Keratinocyte (primary cell): ENCODE measurements at regions not wholly inside any gene's neighbourhood (a gene's known extent, or its start where the extent isn't known, plus 50 kb on each side); places are given as distances from the start of the nearest gene placed in this dataset.

ENCODE experiments used
- DNase-seq: peaks from one replicate; pipeline ENCODE4 v3.0.0-alpha.2; 2011; ENCODE audit warnings: low read depth, missing footprints, low spot score
- FAIRE-seq: peaks from 2 replicates; lab custom pipeline; 2011; peaks lifted over from hg19 to GRCh38; lab: Jason Lieb, UNC
- H2AFZ ChIP-seq: 2 replicates; pipeline ENCODE4 v1.6.0; 2012; ENCODE audit warnings: low read length, control low read depth, inconsistent platforms; ENCODE audit not compliant: control insufficient read depth
- H3K27ac ChIP-seq: 2 replicates; pipeline ENCODE4 v1.5.1; 2011; ENCODE audit warnings: low read length; ENCODE audit not compliant: control insufficient read depth, insufficient read depth
- H3K27me3 ChIP-seq: 3 replicates; pipeline ENCODE4 v1.6.0; 2011; ENCODE audit warnings: low read length; ENCODE audit not compliant: control insufficient read depth, insufficient read depth; ENCODE audit errors: extremely low read depth
- H3K36me3 ChIP-seq, 2 experiments: 2 replicates in 1 of 2; 3 replicates in 1 of 2; pipeline ENCODE4 v1.5.1; 2011; ENCODE audit warnings: low read length in 2 of 2, mild to moderate bottlenecking in 1 of 2; ENCODE audit not compliant: control insufficient read depth in 2 of 2, insufficient read depth in 2 of 2; ENCODE audit errors: extremely low read depth in 1 of 2
- H3K4me1 ChIP-seq: 3 replicates; pipeline ENCODE4 v1.5.1; 2011; ENCODE audit warnings: low read length; ENCODE audit not compliant: control insufficient read depth, insufficient read depth; ENCODE audit errors: extremely low read depth
- H3K4me2 ChIP-seq: 3 replicates; pipeline ENCODE4 v1.6.0; 2011; ENCODE audit warnings: low read depth, low read length; ENCODE audit not compliant: control insufficient read depth, insufficient read depth; ENCODE audit errors: extremely low read depth
- H3K4me3 ChIP-seq, 3 experiments: fragments of 200-600 bp in 1 of 3; sonication (generic) in 1 of 3; 2 replicates in 2 of 3; 3 replicates in 1 of 3; pipeline ENCODE4 v1.5.1; 2011 to 2016; ENCODE audit warnings: low read length in 3 of 3, mild to moderate bottlenecking in 3 of 3, control low read depth in 2 of 3, inconsistent platforms in 1 of 3, low read depth in 1 of 3, mixed read lengths in 1 of 3, mixed run types in 1 of 3, moderate library complexity in 1 of 3; ENCODE audit not compliant: control insufficient read depth in 2 of 3, insufficient read depth in 2 of 3; ENCODE audit errors: extremely low read depth in 1 of 3
- H3K79me2 ChIP-seq: 2 replicates; pipeline ENCODE4 v1.6.0; 2012; ENCODE audit warnings: low read length; ENCODE audit not compliant: control insufficient read depth, insufficient read depth
- H3K9ac ChIP-seq: 3 replicates; pipeline ENCODE4 v1.6.0; 2011; ENCODE audit warnings: low read length; ENCODE audit not compliant: control insufficient read depth, insufficient read depth; ENCODE audit errors: extremely low read depth
- H3K9me1 ChIP-seq: 3 replicates; pipeline ENCODE4 v1.6.0; 2011; ENCODE audit warnings: low read length; ENCODE audit not compliant: control insufficient read depth, insufficient read depth; ENCODE audit errors: extremely low read depth
- H3K9me3 ChIP-seq: 2 replicates; pipeline ENCODE4 v1.5.1; 2012; ENCODE audit warnings: low read depth, low read length; ENCODE audit not compliant: control insufficient read depth
- H4K20me1 ChIP-seq: 3 replicates; pipeline ENCODE4 v1.6.0; 2011; ENCODE audit warnings: low read length; ENCODE audit not compliant: control insufficient read depth, insufficient read depth; ENCODE audit errors: extremely low read depth
- EZH2 ChIP-seq: IDR thresholded peaks from one replicate; pipeline ENCODE4 v1.6.1; 2012; ENCODE audit warnings: inconsistent platforms, mild to moderate bottlenecking, low read length, moderate library complexity
- dilution Hi-C: fragments of 300-500 bp; cut with MboI; formaldehyde crosslinking; loops from one replicate; pipeline ENCODE4 v1.7.0; 2020; ENCODE audit warnings: low sequenced_read_pairs; ENCODE audit not compliant: extremely low pct_ligation_motif_present
- TF ChIP-seq, protein P1 (sequence below), 3 experiments: IDR thresholded peaks in 1 of 3; conservative IDR thresholded peaks in 1 of 3; optimal IDR thresholded peaks in 1 of 3; 2 replicates in 2 of 3; 3 replicates in 1 of 3; pipeline versions ENCODE3 to v1.5.1; 2011; ENCODE audit warnings: low read length in 3 of 3, mild to moderate bottlenecking in 3 of 3, moderate library complexity in 2 of 3, control low read depth in 1 of 3, inconsistent platforms in 1 of 3; ENCODE audit not compliant: insufficient read depth in 2 of 3; ENCODE audit errors: extremely low read depth in 1 of 3

DNA sequence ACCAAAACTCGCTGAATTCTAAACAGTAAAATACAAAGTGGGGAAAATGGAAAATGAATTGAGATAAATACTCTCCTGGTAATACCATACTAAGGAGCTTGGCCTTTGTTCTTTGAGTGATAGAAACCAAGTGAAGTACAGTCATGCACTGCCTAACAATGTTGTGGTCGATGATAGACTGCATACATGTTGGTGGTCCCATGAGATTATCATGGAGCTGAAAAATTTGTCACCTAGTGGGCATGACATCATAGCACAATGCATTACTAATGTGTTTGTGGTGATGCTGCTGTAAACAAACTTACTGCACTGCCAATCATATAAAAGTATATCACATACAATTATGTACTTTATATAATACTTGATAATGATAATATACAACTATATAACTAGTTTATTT is 419.1 kb downstream of the ARL4A start:
- Histone ChIP-seq H3K36me3 (no peaks in the 10 kb centered on the region), H3K4me2 (no peak overlapping the region), H3K27me3 (no peaks in the 10 kb centered on the region), H4K20me1 (no peaks in the 10 kb centered on the region), H3K4me1 (no peaks in the 10 kb centered on the region), H3K27ac (no peak overlapping the region), H3K4me3 (no peak overlapping the region), H3K9ac (no peak overlapping the region), H3K9me3 (no peaks in the 10 kb centered on the region), H3K9me1 (no peaks in the 10 kb centered on the region), H2AFZ (no peak overlapping the region), H3K79me2 (no peaks in the 10 kb centered on the region)
- TF ChIP-seq, protein P1, sequence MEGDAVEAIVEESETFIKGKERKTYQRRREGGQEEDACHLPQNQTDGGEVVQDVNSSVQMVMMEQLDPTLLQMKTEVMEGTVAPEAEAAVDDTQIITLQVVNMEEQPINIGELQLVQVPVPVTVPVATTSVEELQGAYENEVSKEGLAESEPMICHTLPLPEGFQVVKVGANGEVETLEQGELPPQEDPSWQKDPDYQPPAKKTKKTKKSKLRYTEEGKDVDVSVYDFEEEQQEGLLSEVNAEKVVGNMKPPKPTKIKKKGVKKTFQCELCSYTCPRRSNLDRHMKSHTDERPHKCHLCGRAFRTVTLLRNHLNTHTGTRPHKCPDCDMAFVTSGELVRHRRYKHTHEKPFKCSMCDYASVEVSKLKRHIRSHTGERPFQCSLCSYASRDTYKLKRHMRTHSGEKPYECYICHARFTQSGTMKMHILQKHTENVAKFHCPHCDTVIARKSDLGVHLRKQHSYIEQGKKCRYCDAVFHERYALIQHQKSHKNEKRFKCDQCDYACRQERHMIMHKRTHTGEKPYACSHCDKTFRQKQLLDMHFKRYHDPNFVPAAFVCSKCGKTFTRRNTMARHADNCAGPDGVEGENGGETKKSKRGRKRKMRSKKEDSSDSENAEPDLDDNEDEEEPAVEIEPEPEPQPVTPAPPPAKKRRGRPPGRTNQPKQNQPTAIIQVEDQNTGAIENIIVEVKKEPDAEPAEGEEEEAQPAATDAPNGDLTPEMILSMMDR (optimal IDR thresholded peaks at IDR 0.05 in 1 of 3, IDR thresholded peaks at IDR 0.05 in 1 of 3, conservative IDR thresholded peaks at IDR 0.05 in 1 of 3; ENCODE audit: extremely low read depth in 1 of 3, insufficient read depth in 2 of 3, low read length in 3 of 3): no peak
- TF ChIP-seq EZH2: no peak
- no peak for DNase-seq
- dilution Hi-C loops: no loop called here
- no peak for FAIRE-seq

- Histone ChIP-seq H4K20me1 (no peaks in the 10 kb centered on the region), H3K9ac (no peak overlapping the region), H3K4me3 (no peak overlapping the region), H3K36me3 (no peaks in the 10 kb centered on the region), H3K4me1 (no peaks in the 10 kb centered on the region), H3K27me3 (no peaks in the 10 kb centered on the region), H3K9me3 (no peaks in the 10 kb centered on the region), H2AFZ (no peak overlapping the region), H3K27ac (no peak overlapping the region), H3K9me1 (no peaks in the 10 kb centered on the region), H3K79me2 (no peaks in the 10 kb centered on the region), H3K4me2 (no peak overlapping the region)
- no peak for FAIRE-seq
- DNase-seq: no peak
- TF ChIP-seq EZH2: no peak
- TF ChIP-seq, protein P1 (optimal IDR thresholded peaks at IDR 0.05 in 1 of 3, IDR thresholded peaks at IDR 0.05 in 1 of 3, conservative IDR thresholded peaks at IDR 0.05 in 1 of 3; ENCODE audit: extremely low read depth in 1 of 3, insufficient read depth in 2 of 3, low read length in 3 of 3): no peak
- dilution Hi-C loops: no loop called here
Observed at GRCh38 chr7:13107291-13107690, 419.9 kb downstream of the ARL4A start.
